Neural progenitor cell (in vitro differentiated cells): ENCODE measurements at regions not wholly inside any gene's neighbourhood (a gene's known extent, or its start where the extent isn't known, plus 50 kb on each side); places are given as distances from the start of the nearest gene placed in this dataset.

ENCODE experiments used
- DNase-seq: peaks from one replicate; pipeline ENCODE4 v3.0.0-alpha.2; 2016; ENCODE audit warnings: low spot score
- H2AFZ ChIP-seq: fragments of 200-600 bp; sonication (generic); replicated peaks from 2 replicates; pipeline ENCODE4 v1.6.1; 2016; ENCODE audit warnings: antibody characterized with exemption
- H3F3A ChIP-seq: fragments of 200-600 bp; sonication (generic); 2 replicates; pipeline ENCODE4 v1.6.1; 2016; ENCODE audit warnings: antibody characterized with exemption, low read depth
- H3K27ac ChIP-seq: fragments of 200-600 bp; sonication (generic); 2 replicates; pipeline ENCODE4 v1.5.1; 2016; ENCODE audit warnings: mild to moderate bottlenecking
- H3K27me3 ChIP-seq: fragments of 200-600 bp; sonication (generic); 2 replicates; pipeline ENCODE4 v1.6.1; 2016; ENCODE audit warnings: mild to moderate bottlenecking, moderate library complexity
- H3K36me3 ChIP-seq: fragments of 200-600 bp; sonication (generic); 2 replicates; pipeline ENCODE4 v1.5.1; 2016
- H3K4me1 ChIP-seq: fragments of 200-600 bp; sonication (generic); 2 replicates; pipeline ENCODE4 v1.6.1; 2016; ENCODE audit warnings: mixed run types
- H3K4me2 ChIP-seq: fragments of 200-600 bp; sonication (generic); 2 replicates; pipeline ENCODE4 v1.6.1; 2016
- H3K4me3 ChIP-seq: fragments of 200-600 bp; sonication (generic); 2 replicates; pipeline ENCODE4 v1.5.1; 2016
- H3K79me2 ChIP-seq: fragments of 200-600 bp; sonication (generic); 2 replicates; pipeline ENCODE4 v1.6.1; 2016; ENCODE audit warnings: low read depth
- H3K9ac ChIP-seq: fragments of 200-600 bp; sonication (generic); 2 replicates; pipeline ENCODE4 v1.6.1; 2016
- H3K9me3 ChIP-seq: fragments of 200-600 bp; sonication (generic); 2 replicates; pipeline ENCODE4 v1.5.1; 2016; ENCODE audit warnings: low read depth
- H4K20me1 ChIP-seq: fragments of 200-600 bp; sonication (generic); 2 replicates; pipeline ENCODE4 v1.6.1; 2016; ENCODE audit warnings: low read depth
- H3K27ac Mint-ChIP-seq: 3 replicates; pipeline ENCODE4 v1.8.0; 2021; ENCODE audit warnings: mixed read lengths
- H3K27me3 Mint-ChIP-seq: 2 replicates; pipeline ENCODE4 v1.8.0; 2022; ENCODE audit warnings: low read depth, mild to moderate bottlenecking, inconsistent platforms, moderate library complexity, mixed read lengths; ENCODE audit not compliant: insufficient read depth
- H3K36me3 Mint-ChIP-seq: 3 replicates; pipeline ENCODE4 v1.8.0; 2021; ENCODE audit warnings: mixed read lengths
- H3K4me1 Mint-ChIP-seq: 3 replicates; pipeline ENCODE4 v1.8.0; 2021; ENCODE audit warnings: mixed read lengths
- H3K4me3 Mint-ChIP-seq: 3 replicates; pipeline ENCODE4 v1.8.0; 2021; ENCODE audit warnings: mild to moderate bottlenecking, moderate library complexity, mixed read lengths
- H3K9me3 Mint-ChIP-seq: 3 replicates; pipeline ENCODE4 v1.8.0; 2020; ENCODE audit warnings: mixed read lengths
- CTCF ChIP-seq: fragments of 200-600 bp; sonication (generic); IDR thresholded peaks from 2 replicates; pipeline ENCODE4 v1.5.1; 2017; ENCODE audit warnings: antibody characterized with exemption, mild to moderate bottlenecking
- EZH2 ChIP-seq: fragments of 200-600 bp; sonication (generic); IDR thresholded peaks from 2 replicates; pipeline ENCODE4 v1.6.1; 2017; ENCODE audit warnings: antibody characterized with exemption, mild to moderate bottlenecking, moderate library complexity
- EZH2phosphoT487 ChIP-seq: fragments of 200-600 bp; sonication (generic); IDR thresholded peaks from 2 replicates; pipeline ENCODE4 v1.6.1; 2017; ENCODE audit warnings: antibody characterized with exemption

GRCh38 chr11:25949918-25950317 lies 382.0 kb upstream of the ANO3 start:
- peaks cover 5% of the 10 kb centered on the region for H3K4me1 Mint-ChIP-seq
- H3K9me3 Mint-ChIP-seq = peaks cover 12% of the 10 kb centered on the region
- Histone ChIP-seq H3K27me3 (no peaks in the 10 kb centered on the region), H3K9me3 (peaks cover 5% of the 10 kb centered on the region), H3K79me2 (no peaks in the 10 kb centered on the region), H3K4me1 (peaks cover 12% of the 10 kb centered on the region), H3K36me3 (no peaks in the 10 kb centered on the region), H3K27ac (no peak overlapping the region), H4K20me1 (no peaks in the 10 kb centered on the region), H3K4me2 (no peak overlapping the region), H3F3A (no peaks in the 10 kb centered on the region), H3K4me3 (no peak overlapping the region), H2AFZ (no peak overlapping the region), H3K9ac (no peak overlapping the region)
- no peak for TF ChIP-seq CTCF
- no peak for TF ChIP-seq EZH2phosphoT487
- TF ChIP-seq EZH2 = no peak
- H3K36me3 Mint-ChIP-seq = no peaks in the 10 kb centered on the region
- H3K27me3 Mint-ChIP-seq = no peaks in the 10 kb centered on the region
- no peak overlapping the region for H3K27ac Mint-ChIP-seq
- no peak for DNase-seq
- H3K4me3 Mint-ChIP-seq = no peak overlapping the region

GRCh38 chr11:25953006-25953405 lies 378.9 kb upstream of the ANO3 start:
- Histone ChIP-seq H3F3A (no peaks in the 10 kb centered on the region), H4K20me1 (no peaks in the 10 kb centered on the region), H3K27ac (no peak overlapping the region), H2AFZ (no peak overlapping the region), H3K9me3 (peaks cover 5% of the 10 kb centered on the region), H3K4me1 (peaks cover 7% of the 10 kb centered on the region), H3K36me3 (no peaks in the 10 kb centered on the region), H3K9ac (no peak overlapping the region), H3K4me2 (no peak overlapping the region), H3K79me2 (no peaks in the 10 kb centered on the region), H3K4me3 (no peak overlapping the region), H3K27me3 (no peaks in the 10 kb centered on the region)
- no peak overlapping the region for H3K4me3 Mint-ChIP-seq
- DNase-seq = no peak
- H3K27ac Mint-ChIP-seq = no peak overlapping the region
- peaks cover 6% of the 10 kb centered on the region for H3K4me1 Mint-ChIP-seq
- peaks cover 2% of the 10 kb centered on the region for H3K27me3 Mint-ChIP-seq
- H3K9me3 Mint-ChIP-seq = peaks cover 12% of the 10 kb centered on the region
- no peak for TF ChIP-seq EZH2phosphoT487
- no peak for TF ChIP-seq EZH2
- TF ChIP-seq CTCF = no peak
- no peaks in the 10 kb centered on the region for H3K36me3 Mint-ChIP-seq

GRCh38 chr11:25958045-25958444 lies 373.9 kb upstream of the ANO3 start:
- Mint-ChIP-seq H3K36me3 (no peaks in the 10 kb centered on the region), H3K4me1 (peaks cover 7% of the 10 kb centered on the region), H3K27me3 (peaks cover 2% of the 10 kb centered on the region), H3K27ac (no peak overlapping the region), H3K9me3 (no peaks in the 10 kb centered on the region), H3K4me3 (no peak overlapping the region)
- Histone ChIP-seq H3F3A (no peaks in the 10 kb centered on the region), H4K20me1 (no peaks in the 10 kb centered on the region), H3K4me1 (peaks cover 11% of the 10 kb centered on the region), H3K36me3 (no peaks in the 10 kb centered on the region), H3K79me2 (no peaks in the 10 kb centered on the region), H2AFZ (no peak overlapping the region), H3K4me3 (no peak overlapping the region), H3K9ac (no peak overlapping the region), H3K27ac (no peak overlapping the region), H3K4me2 (peak overlapping the region; percentile 5), H3K27me3 (no peaks in the 10 kb centered on the region), H3K9me3 (no peaks in the 10 kb centered on the region)
- no peak for DNase-seq
- TF ChIP-seq EZH2phosphoT487 = no peak
- TF ChIP-seq CTCF = no peak
- no peak for TF ChIP-seq EZH2

- Mint-ChIP-seq H3K36me3 (no peaks in the 10 kb centered on the region), H3K9me3 (no peaks in the 10 kb centered on the region), H3K27me3 (no peaks in the 10 kb centered on the region), H3K4me3 (no peak overlapping the region), H3K27ac (no peak overlapping the region), H3K4me1 (peaks cover 7% of the 10 kb centered on the region)
- no peaks in the 10 kb centered on the region for H3K79me2 ChIP-seq
- DNase-seq = peak; percentile 10
- no peak overlapping the region for H3K4me3 ChIP-seq
- H3K4me1 ChIP-seq = peaks cover 11% of the 10 kb centered on the region
- no peak overlapping the region for H2AFZ ChIP-seq
- no peak for TF ChIP-seq EZH2phosphoT487
- no peak for TF ChIP-seq EZH2
- peak; percentile 45 for TF ChIP-seq CTCF
- H3K9ac ChIP-seq = no peak overlapping the region
- no peaks in the 10 kb centered on the region for H3F3A ChIP-seq
- H3K27ac ChIP-seq = no peak overlapping the region
- H3K4me2 ChIP-seq = no peak overlapping the region
- no peaks in the 10 kb centered on the region for H3K36me3 ChIP-seq
- no peaks in the 10 kb centered on the region for H3K27me3 ChIP-seq
- no peaks in the 10 kb centered on the region for H3K9me3 ChIP-seq
- H4K20me1 ChIP-seq = no peaks in the 10 kb centered on the region
Observed at GRCh38 chr11:25961539-25961938, 370.4 kb upstream of the ANO3 start.
